OCI-LY3 (cell line): ENCODE measurements at regions not wholly inside any gene's neighbourhood (a gene's known extent, or its start where the extent isn't known, plus 50 kb on each side); places are given as distances from the start of the nearest gene placed in this dataset.
"Not testable (repeated sequence)": the region's sequence is repeated elsewhere in the genome, so short reads cannot be mapped to it uniquely, and the experiment has no call there.

Experiments used
- H2AFZ ChIP-seq: fragments of 200-600, 300-600 bp; shearing (Covaris generic); 2 replicates; pipeline ENCODE4 v1.6.0; 2014; ENCODE audit warnings: antibody characterized with exemption, low read depth, low read length
- H3K27ac ChIP-seq: fragments of 200-600, 300-600 bp; sonication (generic); 2 replicates; pipeline ENCODE4 v1.5.1; 2014; ENCODE audit warnings: mild to moderate bottlenecking, low read length, moderate library complexity, mixed read lengths
- H3K27me3 ChIP-seq: fragments of 200-600, 300-600 bp; sonication (generic); 2 replicates; pipeline ENCODE4 v1.6.1; 2014; ENCODE audit warnings: low read depth, low read length, mixed read lengths
- H3K36me3 ChIP-seq: fragments of 200-600, 300-600 bp; sonication (generic); replicated peaks from 2 replicates; pipeline ENCODE3; 2014; ENCODE audit warnings: low read depth, low read length, mixed read lengths
- H3K4me1 ChIP-seq: fragments of 300-600, 200-600 bp; sonication (generic); 2 replicates; pipeline ENCODE4 v1.6.1; 2014; ENCODE audit warnings: low read length, mixed read lengths
- H3K4me2 ChIP-seq: fragments of 200-600, 300-600 bp; sonication (generic); 2 replicates; pipeline ENCODE4 v1.6.1; 2014; ENCODE audit warnings: low read length, mixed read lengths
- H3K4me3 ChIP-seq: fragments of 300-600, 200-600 bp; sonication (generic); 2 replicates; pipeline ENCODE4 v1.5.1; 2014; ENCODE audit warnings: antibody characterized with exemption, mild to moderate bottlenecking, low read length, moderate library complexity
- H3K79me2 ChIP-seq: fragments of 300-600, 200-600 bp; shearing (Covaris generic); 2 replicates; pipeline ENCODE4 v1.6.1; 2014; ENCODE audit warnings: mild to moderate bottlenecking, low read length, mixed read lengths
- H3K9ac ChIP-seq: fragments of 300-600, 200-600 bp; shearing (Covaris generic); 2 replicates; pipeline ENCODE4 v1.6.0; 2014; ENCODE audit warnings: mild to moderate bottlenecking, low read length, moderate library complexity
- H3K9me3 ChIP-seq: fragments of 200-600, 300-600 bp; shearing (Covaris generic); 2 replicates; pipeline ENCODE4 v1.6.1; 2014; ENCODE audit warnings: low read length, mixed read lengths; ENCODE audit not compliant: insufficient read depth
- H4K20me1 ChIP-seq: fragments of 200-600, 300-600 bp; sonication (generic); 2 replicates; pipeline ENCODE4 v1.6.1; 2016; ENCODE audit warnings: low read length, mixed read lengths; ENCODE audit not compliant: insufficient read depth
- CTCF ChIP-seq: fragments of 200-600, 300-600 bp; sonication (generic); IDR thresholded peaks from 2 replicates; pipeline ENCODE4 v1.5.1; 2014; ENCODE audit warnings: antibody characterized with exemption, low read length, low read depth
- EZH2phosphoT487 ChIP-seq: fragments of 200-600 bp; shearing (Covaris generic); IDR thresholded peaks from 2 replicates; pipeline ENCODE4 v1.6.1; 2018; ENCODE audit warnings: antibody characterized with exemption, mixed run types, low read depth

GRCh38 chr3:68662176-68662575, 270.2 kb downstream of the TAFA4 start:
- H3K4me1 ChIP-seq: no peaks in the 10 kb centered on the region
- H3K4me2 ChIP-seq: no peak overlapping the region
- H3K79me2 ChIP-seq: no peaks in the 10 kb centered on the region
- no peak overlapping the region for H3K4me3 ChIP-seq
- no peak overlapping the region for H2AFZ ChIP-seq
- H4K20me1 ChIP-seq: no peaks in the 10 kb centered on the region
- TF ChIP-seq CTCF: no peak
- TF ChIP-seq EZH2phosphoT487: no peak
- H3K9me3 ChIP-seq: no peaks in the 10 kb centered on the region
- no peak overlapping the region for H3K9ac ChIP-seq
- no peaks in the 10 kb centered on the region for H3K27me3 ChIP-seq
- H3K36me3 ChIP-seq: no peaks in the 10 kb centered on the region
- no peak overlapping the region for H3K27ac ChIP-seq

- H3K4me1 ChIP-seq, H3K9me3 ChIP-seq, H3K4me2 ChIP-seq, H4K20me1 ChIP-seq, H3K4me3 ChIP-seq, H3K9ac ChIP-seq, H3K27me3 ChIP-seq, H3K79me2 ChIP-seq, H2AFZ ChIP-seq, H3K27ac ChIP-seq, H3K36me3 ChIP-seq: not testable (repeated sequence)
These were observed 281.7 kb downstream of the TAFA4 start for GRCh38 chr3:68650657-68651056.

- H3K4me2 ChIP-seq: no peak overlapping the region
These were observed 283.9 kb downstream of the TAFA4 start for GRCh38 chr3:68648494-68648893.

GRCh38 chr3:68631850-68632545, 300.3 kb downstream of the TAFA4 start:
- H2AFZ ChIP-seq: no peak overlapping the region
- H3K4me2 ChIP-seq: no peak overlapping the region
- no peak for TF ChIP-seq EZH2phosphoT487
- TF ChIP-seq CTCF: no peak
- no peaks in the 10 kb centered on the region for H3K9me3 ChIP-seq
- H3K27ac ChIP-seq: no peak overlapping the region
- no peaks in the 10 kb centered on the region for H3K36me3 ChIP-seq
- no peak overlapping the region for H3K9ac ChIP-seq
- H4K20me1 ChIP-seq: no peaks in the 10 kb centered on the region
- H3K27me3 ChIP-seq: no peaks in the 10 kb centered on the region
- H3K4me1 ChIP-seq: no peaks in the 10 kb centered on the region
- no peaks in the 10 kb centered on the region for H3K79me2 ChIP-seq
- no peak overlapping the region for H3K4me3 ChIP-seq

More at GRCh38 chr3:68648494-68648893, 283.9 kb downstream of the TAFA4 start:
- TF ChIP-seq EZH2phosphoT487: no peak
- TF ChIP-seq CTCF: no peak
- Histone ChIP-seq H3K4me3 (no peak overlapping the region), H3K36me3 (no peaks in the 10 kb centered on the region), H3K27ac (no peak overlapping the region), H3K4me1 (no peaks in the 10 kb centered on the region), H3K9ac (no peak overlapping the region), H4K20me1 (no peaks in the 10 kb centered on the region), H3K79me2 (no peaks in the 10 kb centered on the region), H3K9me3 (no peaks in the 10 kb centered on the region), H3K27me3 (no peaks in the 10 kb centered on the region), H2AFZ (no peak overlapping the region)
